Adrenal gland (tissue), 5 donors: ENCODE measurements at regions not wholly inside any gene's neighbourhood (a gene's known extent, or its start where the extent isn't known, plus 50 kb on each side); places are given as distances from the start of the nearest gene placed in this dataset.

Experiments
- CTCF ChIP-seq, 6 experiments: fragments of 450-650 bp in 4 of 6; fragments of 200-600 bp in 2 of 6; sonication (generic) in 1 of 6; IDR thresholded peaks; 1 replicate in 5 of 6; 2 replicates in 1 of 6; pipeline versions ENCODE4 v1.5.1 to v1.8.0; 2016 to 2021; ENCODE audit warnings: antibody characterized with exemption in 6 of 6, mild to moderate bottlenecking in 2 of 6, moderate library complexity in 1 of 6
- POLR2A ChIP-seq, 2 donors: fragments of 450-650 bp; IDR thresholded peaks; one replicate each; pipeline ENCODE4 v1.6.1; 2017; ENCODE audit warnings: antibody characterized with exemption in 2 of 2, mild to moderate bottlenecking in 2 of 2, moderate library complexity in 1 of 2
- donor health status: DM: no; HTN: no; CAD: no.

GRCh38 chr12:97127061-97127460 lies 220.0 kb downstream of the NEDD1 start:
- TF ChIP-seq POLR2A (IDR thresholded peaks at IDR 0.05) (no peak), CTCF (IDR thresholded peaks at IDR 0.05) (no peak)
